ENCODE measurements at regions not wholly inside any gene's neighbourhood (a gene's known extent, or its start where the extent isn't known, plus 50 kb on each side); places are given as distances from the start of the nearest gene placed in this dataset.
"Not testable (repeated sequence)": the region's sequence is repeated elsewhere in the genome, so short reads cannot be mapped to it uniquely, and the experiment has no call there.

DNA sequence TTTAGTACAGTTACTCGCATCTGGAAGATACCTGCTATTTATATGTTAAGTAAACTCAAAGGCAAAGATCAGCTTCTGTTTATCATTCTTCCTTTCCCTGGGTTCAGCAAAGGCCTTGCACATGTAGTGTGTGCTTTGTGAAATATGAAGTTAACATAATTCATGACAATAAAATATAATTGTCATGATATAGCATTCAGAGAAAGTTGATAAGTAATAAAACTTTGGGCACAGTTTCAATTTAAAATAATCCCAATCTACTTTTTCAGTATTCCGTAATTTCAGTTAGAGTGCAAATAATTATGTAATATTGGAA, 51.9 kb upstream of the ZNF217 start:
- no peak overlapping the region for H3K27ac ChIP-seq (ENCODE audit: insufficient read depth, low read depth, low read length, poor library complexity, severe bottlenecking)
- WGBS, 2 experiments, result 100% methylated on average over 1 of the region's 2 CpGs
- H3K9me3 ChIP-seq (ENCODE audit: control insufficient read depth, low read length), result no peaks in the 10 kb centered on the region
- no peaks in the 10 kb centered on the region for H3K36me3 ChIP-seq (ENCODE audit: control insufficient read depth, insufficient read depth, low read length)
- H3K4me1 ChIP-seq (ENCODE audit: control insufficient read depth, insufficient read depth, low read length), result peaks cover 6% of the 10 kb centered on the region
- H3K4me3 ChIP-seq (ENCODE audit: insufficient read depth, low read depth, low read length), result no peak overlapping the region
- H3K27me3 ChIP-seq (ENCODE audit: control insufficient read depth, insufficient read depth, low read length, poor library complexity, severe bottlenecking), result no peaks in the 10 kb centered on the region

DNA sequence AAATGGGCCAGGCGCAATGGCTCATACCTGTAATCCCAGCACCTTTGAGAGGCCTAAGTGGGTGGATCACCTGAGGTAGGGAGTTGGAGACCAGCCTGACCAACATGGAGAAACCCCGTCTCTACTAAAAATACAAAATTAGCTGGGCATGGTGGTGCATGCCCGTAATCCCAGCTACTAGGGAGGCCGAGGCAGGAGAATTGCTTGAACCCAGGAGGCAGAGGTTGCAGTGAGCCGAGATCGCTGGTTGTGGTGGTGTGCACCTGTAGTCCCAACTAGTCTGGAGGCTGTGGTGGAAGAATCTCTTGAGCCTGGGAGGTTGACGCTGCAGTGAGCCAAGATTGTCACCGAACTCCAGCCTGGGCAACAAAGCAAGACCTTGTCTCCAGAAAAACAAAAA, 50.5 kb upstream of the ZNF217 start:
- H3K36me3 ChIP-seq (ENCODE audit: control insufficient read depth, insufficient read depth, low read length); H3K4me3 ChIP-seq (ENCODE audit: insufficient read depth, low read depth, low read length); H3K27me3 ChIP-seq (ENCODE audit: control insufficient read depth, insufficient read depth, low read length, poor library complexity, severe bottlenecking); H3K27ac ChIP-seq (ENCODE audit: insufficient read depth, low read depth, low read length, poor library complexity, severe bottlenecking); H3K4me1 ChIP-seq (ENCODE audit: control insufficient read depth, insufficient read depth, low read length); H3K9me3 ChIP-seq (ENCODE audit: control insufficient read depth, low read length): not testable (repeated sequence)
- 88 to 93% methylated on average over 8 of the region's 8 CpGs for WGBS, 2 experiments
